GM12878 (cell line): ENCODE measurements at regions not wholly inside any gene's neighbourhood (a gene's known extent, or its start where the extent isn't known, plus 50 kb on each side); places are given as distances from the start of the nearest gene placed in this dataset.

ENCODE experiments used
- ATAC-seq: fragments of 200-7000 bp; cut with Tn5 transposase; 3 replicates; pipeline ENCODE4 v1.9.1; 2020; ENCODE audit warnings: mild to moderate bottlenecking, moderate library complexity
- BruUV-seq: library from RNA; stranded (reverse); fragments of 400-500 nt; replicated peaks from 2 replicates; lab custom pipeline; 2021; lab: Mats Ljungman, UMichigan
- CTCF ChIA-PET: fragments of 300-600 bp; sonication (Branson Sonifier 250); formaldehyde crosslinking; extraction: SDS; loops from one replicate; lab custom pipeline; 2021; ENCODE audit warnings: inconsistent platforms; lab: Yijun Ruan, JAX
- POLR2A ChIA-PET: fragments of 350-600 bp; formaldehyde crosslinking; extraction: SDS; loops from one replicate; lab custom pipeline; 2021; ENCODE audit warnings: inconsistent platforms; lab: Charles Lee
- RAD21 ChIA-PET: fragments of 300-600 bp; sonication (Branson Sonifier 250); formaldehyde crosslinking; loops from one replicate; lab custom pipeline; 2023; ENCODE audit warnings: antibody characterized with exemption; ENCODE audit not compliant: unreplicated experiment; lab: Charles Lee
- SMC1A ChIA-PET: fragments of 300-600 bp; sonication (Branson Sonifier 250); formaldehyde crosslinking; loops from one replicate; lab custom pipeline; 2023; ENCODE audit not compliant: unreplicated experiment, uncharacterized antibody; lab: Charles Lee
- DNase-seq: peaks from one replicate; pipeline ENCODE4 v3.0.0-alpha.2; 2011; ENCODE audit warnings: low read depth, low spot score
- FAIRE-seq: peaks from 3 replicates; lab custom pipeline; 2011; peaks lifted over from hg19 to GRCh38; lab: Jason Lieb, UNC
- H2AFZ ChIP-seq: 2 replicates; pipeline ENCODE4 v1.6.0; 2011; ENCODE audit warnings: low read depth, low read length, control low read depth; ENCODE audit not compliant: control insufficient read depth
- H3K27ac ChIP-seq: 2 replicates; pipeline ENCODE4 v1.5.1; 2011; ENCODE audit warnings: control low read depth; ENCODE audit not compliant: control insufficient read depth, insufficient read depth
- H3K27me3 ChIP-seq, 2 experiments: replicated peaks in 1 of 2; 2 replicates each; pipeline versions ENCODE4 v1.6.0 to v1.6.1; 2011; ENCODE audit warnings: low read length in 1 of 2; ENCODE audit not compliant: control insufficient read depth in 2 of 2, insufficient read depth in 2 of 2
- H3K36me3 ChIP-seq, 2 experiments: 2 replicates each; pipeline ENCODE4 v1.5.1; 2011; ENCODE audit warnings: low read length in 1 of 2; ENCODE audit not compliant: control insufficient read depth in 2 of 2, insufficient read depth in 2 of 2
- H3K4me1 ChIP-seq: 2 replicates; pipeline ENCODE4 v1.6.1; 2011; ENCODE audit warnings: mild to moderate bottlenecking, low read length, moderate library complexity, mixed read lengths; ENCODE audit not compliant: control insufficient read depth, insufficient read depth
- H3K4me2 ChIP-seq: 2 replicates; pipeline ENCODE4 v1.6.0; 2011; ENCODE audit warnings: control low read depth; ENCODE audit not compliant: control insufficient read depth, insufficient read depth
- H3K4me3 ChIP-seq: fragments of 200-600 bp; sonication (generic); 2 replicates; pipeline ENCODE4 v1.5.1; 2016
- H3K79me2 ChIP-seq: 2 replicates; pipeline ENCODE4 v1.6.0; 2011; ENCODE audit warnings: low read length; ENCODE audit not compliant: control insufficient read depth, insufficient read depth
- H3K9ac ChIP-seq: 2 replicates; pipeline ENCODE4 v1.8.0; 2011; ENCODE audit warnings: low read length, control low read depth, mixed read lengths; ENCODE audit not compliant: control insufficient read depth, insufficient read depth
- H3K9me3 ChIP-seq: replicated peaks from 3 replicates; pipeline ENCODE4 v1.5.1; 2011; ENCODE audit warnings: mild to moderate bottlenecking, low read length; ENCODE audit not compliant: control insufficient read depth, insufficient read depth
- H4K20me1 ChIP-seq: 2 replicates; pipeline ENCODE4 v1.6.0; 2011; ENCODE audit not compliant: control insufficient read depth, insufficient read depth
- TCF12 ChIP-seq: IDR thresholded peaks from 2 replicates; pipeline ENCODE4 v1.6.1; 2011; ENCODE audit warnings: low read depth, mild to moderate bottlenecking, low read length
- USF1 ChIP-seq: IDR thresholded peaks from 2 replicates; pipeline ENCODE4 v1.6.1; 2011; ENCODE audit warnings: borderline replicate concordance, low read depth, mild to moderate bottlenecking, moderate library complexity, mixed read lengths, low read length; ENCODE audit not compliant: insufficient read depth; ENCODE audit errors: extremely low read length
- YY1 ChIP-seq: IDR thresholded peaks from 2 replicates; pipeline ENCODE4 v1.6.1; 2011; ENCODE audit warnings: low read depth, mild to moderate bottlenecking, low read length
- ZNF592 ChIP-seq: fragments of 450-650 bp; IDR thresholded peaks from 2 replicates; pipeline ENCODE4 v1.6.1; 2017; ENCODE audit warnings: mild to moderate bottlenecking, moderate library complexity
- ZNF622 ChIP-seq: fragments of 450-650 bp; IDR thresholded peaks from 2 replicates; pipeline ENCODE4 v1.6.1; 2017; ENCODE audit warnings: mild to moderate bottlenecking, inconsistent platforms
- WGBS: methylation state at CpG from one replicate; pipeline ENCODE4 v1.1.6; 2016; ENCODE audit warnings: low lambda C conversion rate; ENCODE audit not compliant: insufficient replicate concordance, insufficient coverage; ENCODE audit errors: missing lambda C conversion rate; 5-methylcytosine and 5-hydroxymethylcytosine counted together
- in situ Hi-C: fragments of 300-500 bp; cut with MboI; formaldehyde crosslinking; loops from 9 replicates; pipeline ENCODE4 v1.14.3; 2018; ENCODE audit warnings: mixed read lengths
- intact Hi-C: fragments of 100-400 bp; cut with micrococcal nuclease; formaldehyde crosslinking; loops from one replicate; pipeline ENCODE4 v1.14.2; 2022; ENCODE audit not compliant: unreplicated experiment

GRCh38 chr20:60751826-60752225, 500.2 kb upstream of the CDH4 start:
- ChIA-PET RAD21 (no interaction called here), CTCF (no interaction called here), SMC1A (no interaction called here), POLR2A (no interaction called here)
- intact Hi-C loops (no loop called here), in situ Hi-C loops (no loop called here)
- no peak overlapping the region for H2AFZ ChIP-seq
- H3K4me3 ChIP-seq: no peak overlapping the region
- no peaks in the 10 kb centered on the region for H3K27me3 ChIP-seq
- H3K4me2 ChIP-seq: no peak overlapping the region
- no peaks in the 10 kb centered on the region for H3K79me2 ChIP-seq
- no peak for FAIRE-seq
- ATAC-seq: no peak
- H3K27ac ChIP-seq: no peak overlapping the region
- DNase-seq: no peak
- TF ChIP-seq YY1: no peak
- no peak for TF ChIP-seq ZNF592
- TF ChIP-seq ZNF622: no peak
- no peak for TF ChIP-seq USF1
- no peak for TF ChIP-seq TCF12
- no peaks in the 10 kb centered on the region for H3K36me3 ChIP-seq
- no TSS peak for BruUV-seq
- no peak overlapping the region for H3K9ac ChIP-seq
- no peaks in the 10 kb centered on the region for H3K4me1 ChIP-seq
- H3K9me3 ChIP-seq: no peaks in the 10 kb centered on the region; the same call in 2 of the 3 replicates
- 30% methylated on average over 7 of the region's 7 CpGs for WGBS
- no peaks in the 10 kb centered on the region for H4K20me1 ChIP-seq
